A673 (cell line): ENCODE measurements at regions not wholly inside any gene's neighbourhood (a gene's known extent, or its start where the extent isn't known, plus 50 kb on each side); places are given as distances from the start of the nearest gene placed in this dataset.

ENCODE experiments used
- BruUV-seq: library from RNA; stranded (reverse); fragments of 400-500 nt; replicated peaks from 2 replicates; lab custom pipeline; 2021; lab: Mats Ljungman, UMichigan
- CTCF ChIA-PET: fragments of 300-600 bp; sonication (Branson Sonifier 250); formaldehyde crosslinking; loops from one replicate; lab custom pipeline; 2022; ENCODE audit warnings: antibody characterized with exemption; lab: Charles Lee
- POLR2A ChIA-PET: fragments of 300-600 bp; sonication (Branson Sonifier 250); formaldehyde crosslinking; loops from one replicate; lab custom pipeline; 2022; ENCODE audit warnings: antibody characterized with exemption; ENCODE audit not compliant: low non-redundant PET; lab: Charles Lee
- DNase-seq: peaks from one replicate; pipeline ENCODE4 v3.0.0-alpha.2; 2015; ENCODE audit warnings: low spot score
- H3K27ac ChIP-seq: fragments of 200-600 bp; sonication (generic); 2 replicates; pipeline ENCODE4 v1.5.1; 2016; ENCODE audit warnings: mixed run types, low read depth, mild to moderate bottlenecking, mixed read lengths, antibody characterized with exemption, low read length; ENCODE audit not compliant: poor library complexity, severe bottlenecking
- H3K27me3 ChIP-seq: fragments of 200-600 bp; sonication (generic); replicated peaks from 2 replicates; pipeline ENCODE4 v1.6.1; 2017; ENCODE audit warnings: mixed run types, low read depth, mild to moderate bottlenecking, mixed read lengths, antibody characterized with exemption, low read length; ENCODE audit not compliant: insufficient read depth, poor library complexity
- H3K36me3 ChIP-seq: fragments of 200-600 bp; sonication (generic); 2 replicates; pipeline ENCODE4 v1.6.1; 2016; ENCODE audit warnings: mixed run types, mild to moderate bottlenecking, mixed read lengths, antibody characterized with exemption, low read length; ENCODE audit not compliant: insufficient read depth, poor library complexity, severe bottlenecking
- H3K4me1 ChIP-seq: fragments of 200-600 bp; sonication (generic); 2 replicates; pipeline ENCODE4 v1.6.1; 2017; ENCODE audit warnings: mixed run types, mild to moderate bottlenecking, mixed read lengths, antibody characterized with exemption, low read length; ENCODE audit not compliant: insufficient read depth, poor library complexity, severe bottlenecking
- H3K4me3 ChIP-seq: fragments of 200-600 bp; sonication (generic); 2 replicates; pipeline ENCODE4 v1.5.1; 2016; ENCODE audit warnings: low read depth, mixed run types, mild to moderate bottlenecking, mixed read lengths, low read length; ENCODE audit not compliant: poor library complexity, severe bottlenecking
- H3K9me3 ChIP-seq: fragments of 200-600 bp; sonication (generic); 2 replicates; pipeline ENCODE4 v1.6.1; 2016; ENCODE audit warnings: mixed run types, low read depth, mild to moderate bottlenecking, mixed read lengths, antibody characterized with exemption, low read length; ENCODE audit not compliant: poor library complexity, severe bottlenecking
- CTCF ChIP-seq: fragments of 300-800, 200-600 bp; sonication (generic); conservative IDR thresholded peaks from 2 replicates; pipeline ENCODE4 v1.5.1; 2017; ENCODE audit warnings: low read depth, mild to moderate bottlenecking, antibody characterized with exemption, low read length, moderate library complexity, mixed read lengths
- EZH2 ChIP-seq: fragments of 200-600 bp; sonication (generic); IDR thresholded peaks from 2 replicates; pipeline ENCODE4 v1.6.1; 2017; ENCODE audit warnings: borderline replicate concordance, low read depth, mild to moderate bottlenecking, mixed read lengths, antibody characterized with exemption, low read length; ENCODE audit not compliant: poor library complexity, severe bottlenecking
- intact Hi-C: fragments of 100-400 bp; cut with micrococcal nuclease; formaldehyde crosslinking; loops from one replicate; pipeline ENCODE4 v1.10.0; 2022; ENCODE audit not compliant: unreplicated experiment

GRCh38 chr7:52257890-52258289, 777.5 kb upstream of the POM121L12 start:
- POLR2A ChIA-PET = no interaction called here

GRCh38 chr7:52254396-52255010, 780.9 kb upstream of the POM121L12 start:
- Histone ChIP-seq H3K4me3 (no peak overlapping the region), H3K4me1 (no peaks in the 10 kb centered on the region), H3K27me3 (no peaks in the 10 kb centered on the region), H3K36me3 (no peaks in the 10 kb centered on the region), H3K9me3 (peaks cover 45% of the 10 kb centered on the region), H3K27ac (no peak overlapping the region)
- POLR2A ChIA-PET = no interaction called here
- intact Hi-C loops = no loop called here
- no peak for DNase-seq
- no peak for TF ChIP-seq EZH2
- no TSS peak for BruUV-seq
- CTCF ChIA-PET = no interaction called here

More at GRCh38 chr7:52257890-52258289, 777.5 kb upstream of the POM121L12 start:
- no peaks in the 10 kb centered on the region for H3K27me3 ChIP-seq
- peaks cover 30% of the 10 kb centered on the region for H3K9me3 ChIP-seq
- no TSS peak for BruUV-seq
- DNase-seq = no peak
- CTCF ChIA-PET = no interaction called here
- H3K36me3 ChIP-seq = no peaks in the 10 kb centered on the region
- no peak overlapping the region for H3K4me3 ChIP-seq
- H3K4me1 ChIP-seq = no peaks in the 10 kb centered on the region
- TF ChIP-seq CTCF (no peak), EZH2 (no peak)
- intact Hi-C loops = no loop called here
- no peak overlapping the region for H3K27ac ChIP-seq

- Histone ChIP-seq H3K27me3 (no peaks in the 10 kb centered on the region), H3K4me1 (no peaks in the 10 kb centered on the region), H3K36me3 (no peaks in the 10 kb centered on the region), H3K27ac (no peak overlapping the region), H3K9me3 (peaks cover 46% of the 10 kb centered on the region), H3K4me3 (no peak overlapping the region)
- POLR2A ChIA-PET = no interaction called here
- CTCF ChIA-PET = no interaction called here
- no peak for DNase-seq
- BruUV-seq = no TSS peak
- TF ChIP-seq EZH2 (no peak), CTCF (no peak)
- intact Hi-C loops = no loop called here
Observed at GRCh38 chr7:52253953-52254352, 781.5 kb upstream of the POM121L12 start.

- Histone ChIP-seq H3K27me3 (no peaks in the 10 kb centered on the region), H3K4me3 (no peak overlapping the region), H3K36me3 (no peaks in the 10 kb centered on the region), H3K9me3 (peaks cover 36% of the 10 kb centered on the region), H3K27ac (no peak overlapping the region), H3K4me1 (no peaks in the 10 kb centered on the region)
- TF ChIP-seq CTCF = no peak
- TF ChIP-seq EZH2 = no peak
- no peak for DNase-seq
- ChIA-PET CTCF (no interaction called here), POLR2A (no interaction called here)
- intact Hi-C loops = no loop called here
- no TSS peak for BruUV-seq
Observed at GRCh38 chr7:52249741-52250140, 785.7 kb upstream of the POM121L12 start.
